ENCODE measurements at regions not wholly inside any gene's neighbourhood (a gene's known extent, or its start where the extent isn't known, plus 50 kb on each side); places are given as distances from the start of the nearest gene placed in this dataset.

DNA sequence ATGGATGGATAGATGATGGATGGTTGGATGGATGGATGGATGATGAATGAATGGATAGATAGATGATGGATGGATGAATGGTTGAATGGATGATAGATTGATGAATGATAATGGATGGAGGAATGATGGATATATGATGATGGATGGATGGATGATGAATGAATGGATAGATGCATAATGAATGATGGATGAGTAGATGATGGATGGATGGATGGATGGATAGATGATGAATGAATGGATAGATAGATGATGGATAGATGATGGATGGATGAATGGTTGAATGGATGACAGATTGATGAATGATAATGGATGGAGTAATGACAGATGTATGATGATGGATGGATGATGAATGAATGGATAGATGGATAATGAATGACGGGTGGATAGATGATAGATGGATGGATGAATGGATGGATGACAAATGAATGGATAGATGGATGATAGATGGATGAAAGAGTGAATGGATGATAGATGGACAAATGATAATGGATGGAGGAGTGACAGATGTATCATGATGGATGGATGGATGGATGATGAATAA, 1466.5 kb downstream of the BRD1 start:
- TF ChIP-seq, protein P1, sequence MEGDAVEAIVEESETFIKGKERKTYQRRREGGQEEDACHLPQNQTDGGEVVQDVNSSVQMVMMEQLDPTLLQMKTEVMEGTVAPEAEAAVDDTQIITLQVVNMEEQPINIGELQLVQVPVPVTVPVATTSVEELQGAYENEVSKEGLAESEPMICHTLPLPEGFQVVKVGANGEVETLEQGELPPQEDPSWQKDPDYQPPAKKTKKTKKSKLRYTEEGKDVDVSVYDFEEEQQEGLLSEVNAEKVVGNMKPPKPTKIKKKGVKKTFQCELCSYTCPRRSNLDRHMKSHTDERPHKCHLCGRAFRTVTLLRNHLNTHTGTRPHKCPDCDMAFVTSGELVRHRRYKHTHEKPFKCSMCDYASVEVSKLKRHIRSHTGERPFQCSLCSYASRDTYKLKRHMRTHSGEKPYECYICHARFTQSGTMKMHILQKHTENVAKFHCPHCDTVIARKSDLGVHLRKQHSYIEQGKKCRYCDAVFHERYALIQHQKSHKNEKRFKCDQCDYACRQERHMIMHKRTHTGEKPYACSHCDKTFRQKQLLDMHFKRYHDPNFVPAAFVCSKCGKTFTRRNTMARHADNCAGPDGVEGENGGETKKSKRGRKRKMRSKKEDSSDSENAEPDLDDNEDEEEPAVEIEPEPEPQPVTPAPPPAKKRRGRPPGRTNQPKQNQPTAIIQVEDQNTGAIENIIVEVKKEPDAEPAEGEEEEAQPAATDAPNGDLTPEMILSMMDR (conservative IDR thresholded peaks at IDR 0.05; ENCODE audit: low read length), result no peak
- TF ChIP-seq EZH2phosphoT487 (IDR thresholded peaks at IDR 0.05; ENCODE audit: borderline replicate concordance), result no peak
